ENCODE measurements at regions not wholly inside any gene's neighbourhood (a gene's known extent, or its start where the extent isn't known, plus 50 kb on each side); places are given as distances from the start of the nearest gene placed in this dataset.

GRCh38 chr12:32027684-32028365 lies 68.6 kb downstream of the RESF1 start:
- TF ChIP-seq, protein P1, sequence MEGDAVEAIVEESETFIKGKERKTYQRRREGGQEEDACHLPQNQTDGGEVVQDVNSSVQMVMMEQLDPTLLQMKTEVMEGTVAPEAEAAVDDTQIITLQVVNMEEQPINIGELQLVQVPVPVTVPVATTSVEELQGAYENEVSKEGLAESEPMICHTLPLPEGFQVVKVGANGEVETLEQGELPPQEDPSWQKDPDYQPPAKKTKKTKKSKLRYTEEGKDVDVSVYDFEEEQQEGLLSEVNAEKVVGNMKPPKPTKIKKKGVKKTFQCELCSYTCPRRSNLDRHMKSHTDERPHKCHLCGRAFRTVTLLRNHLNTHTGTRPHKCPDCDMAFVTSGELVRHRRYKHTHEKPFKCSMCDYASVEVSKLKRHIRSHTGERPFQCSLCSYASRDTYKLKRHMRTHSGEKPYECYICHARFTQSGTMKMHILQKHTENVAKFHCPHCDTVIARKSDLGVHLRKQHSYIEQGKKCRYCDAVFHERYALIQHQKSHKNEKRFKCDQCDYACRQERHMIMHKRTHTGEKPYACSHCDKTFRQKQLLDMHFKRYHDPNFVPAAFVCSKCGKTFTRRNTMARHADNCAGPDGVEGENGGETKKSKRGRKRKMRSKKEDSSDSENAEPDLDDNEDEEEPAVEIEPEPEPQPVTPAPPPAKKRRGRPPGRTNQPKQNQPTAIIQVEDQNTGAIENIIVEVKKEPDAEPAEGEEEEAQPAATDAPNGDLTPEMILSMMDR (IDR thresholded peaks at IDR 0.05), result no peak
- no peak for TF ChIP-seq ZFX (IDR thresholded peaks at IDR 0.05; ENCODE audit: borderline replicate concordance)
